Hematopoietic multipotent progenitor cell treated with erythropoietin and hydrocortisone succinate and interleukin-3 and kit ligand, for 15 days (in vitro differentiated cells): ENCODE measurements at regions not wholly inside any gene's neighbourhood (a gene's known extent, or its start where the extent isn't known, plus 50 kb on each side); places are given as distances from the start of the nearest gene placed in this dataset.

Experiments used
- DNase-seq: peaks from one replicate; pipeline ENCODE4 v3.0.0-alpha.2; 2015; ENCODE audit warnings: low spot score

DNA sequence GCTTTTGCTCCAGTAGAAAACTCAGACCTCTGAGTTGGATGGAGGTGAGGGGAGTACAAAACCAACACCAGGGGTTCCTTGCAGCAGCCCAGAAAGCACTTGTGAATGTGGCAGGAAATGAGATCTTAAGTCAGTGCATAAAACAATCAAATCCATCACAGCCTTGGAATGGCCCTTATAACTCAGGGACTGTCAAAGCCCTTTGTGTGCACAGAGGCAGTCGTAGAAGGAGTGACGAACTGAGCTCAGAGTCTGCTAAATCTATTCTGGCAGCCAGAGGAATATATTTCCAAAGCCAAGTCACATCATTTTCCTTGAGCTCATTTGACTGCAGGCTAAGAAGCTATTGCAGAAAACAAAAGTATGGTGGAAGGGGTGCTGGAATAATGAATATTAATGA, 676.6 kb downstream of the DHX35 start:
- no peak for DNase-seq

DNA sequence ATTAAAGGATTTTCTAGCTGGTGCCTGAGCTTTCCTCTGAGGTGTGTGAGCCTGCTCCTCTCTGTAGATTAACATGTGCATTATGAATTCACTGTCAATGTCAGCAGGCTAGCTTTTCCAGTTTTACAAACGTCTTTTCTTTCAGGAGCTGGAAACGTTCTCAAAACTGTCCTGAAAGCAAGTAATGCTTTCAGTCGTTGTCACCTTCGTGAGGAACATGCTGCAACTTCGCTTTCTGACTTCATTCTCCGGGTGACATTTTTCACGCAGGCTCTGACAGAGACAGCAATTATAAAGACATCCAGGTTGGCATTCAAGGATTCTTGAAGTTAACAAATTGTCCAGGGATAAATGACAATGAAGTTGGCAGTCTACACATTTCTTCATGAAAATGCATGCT, 671.5 kb downstream of the DHX35 start:
- DNase-seq, result no peak

DNA sequence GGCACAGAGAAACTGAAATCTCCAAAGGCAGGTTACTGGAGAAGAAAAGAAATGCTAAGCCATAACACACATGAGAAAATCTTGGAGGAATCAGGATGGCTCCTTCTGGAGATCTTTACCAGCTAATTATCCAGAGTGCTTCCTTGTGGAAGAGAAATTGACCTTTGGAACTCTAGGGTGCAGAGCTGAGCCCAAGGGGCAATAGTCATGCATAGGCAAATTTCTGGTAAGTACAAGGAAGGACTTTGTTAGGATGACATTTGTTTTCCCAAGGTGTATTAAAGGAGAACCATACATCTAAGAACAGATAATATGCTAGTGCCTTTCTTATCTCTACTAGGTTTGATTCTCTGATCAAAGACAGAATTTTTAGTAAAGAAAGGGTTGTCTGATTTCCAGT, 670.6 kb downstream of the DHX35 start:
- no peak for DNase-seq

DNA sequence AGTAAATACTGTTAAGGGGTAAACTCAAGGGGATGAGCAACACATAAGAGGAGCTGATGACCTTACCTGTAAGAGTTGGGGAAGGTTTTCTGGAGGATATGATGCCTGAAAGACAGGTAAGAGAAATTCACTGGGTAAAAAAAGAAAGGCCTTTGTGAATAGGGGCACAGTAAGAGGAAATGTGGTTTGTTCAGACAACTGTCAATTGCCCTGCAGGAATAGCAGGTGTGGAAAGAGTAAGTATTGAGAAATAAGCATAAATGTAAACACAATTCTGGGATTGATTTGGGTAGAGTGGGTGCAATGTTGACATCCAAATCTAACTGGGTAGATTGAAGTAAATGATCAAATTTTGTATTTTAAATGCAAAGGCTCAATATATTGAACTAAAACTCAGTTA, 670.0 kb downstream of the DHX35 start:
- no peak for DNase-seq

DNA sequence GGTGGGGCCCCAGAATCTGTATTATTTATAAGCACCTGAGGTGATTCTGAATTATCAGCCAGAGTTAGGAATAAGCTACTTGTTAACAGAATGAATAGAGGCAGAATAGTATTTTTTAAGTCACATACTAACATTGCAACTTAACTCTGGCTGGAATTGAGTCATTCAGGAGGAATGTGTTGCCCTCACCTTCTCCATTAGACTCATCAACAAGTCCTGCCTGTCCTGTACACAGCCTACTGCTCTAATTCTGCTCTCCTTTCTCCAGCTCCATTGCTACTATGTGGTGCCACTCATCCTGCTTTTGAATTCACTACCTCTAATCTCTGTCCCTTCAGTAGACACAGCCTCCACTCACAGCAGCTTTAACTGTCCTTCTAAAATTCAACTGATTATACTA, 669.4 kb downstream of the DHX35 start:
- no peak for DNase-seq

DNA sequence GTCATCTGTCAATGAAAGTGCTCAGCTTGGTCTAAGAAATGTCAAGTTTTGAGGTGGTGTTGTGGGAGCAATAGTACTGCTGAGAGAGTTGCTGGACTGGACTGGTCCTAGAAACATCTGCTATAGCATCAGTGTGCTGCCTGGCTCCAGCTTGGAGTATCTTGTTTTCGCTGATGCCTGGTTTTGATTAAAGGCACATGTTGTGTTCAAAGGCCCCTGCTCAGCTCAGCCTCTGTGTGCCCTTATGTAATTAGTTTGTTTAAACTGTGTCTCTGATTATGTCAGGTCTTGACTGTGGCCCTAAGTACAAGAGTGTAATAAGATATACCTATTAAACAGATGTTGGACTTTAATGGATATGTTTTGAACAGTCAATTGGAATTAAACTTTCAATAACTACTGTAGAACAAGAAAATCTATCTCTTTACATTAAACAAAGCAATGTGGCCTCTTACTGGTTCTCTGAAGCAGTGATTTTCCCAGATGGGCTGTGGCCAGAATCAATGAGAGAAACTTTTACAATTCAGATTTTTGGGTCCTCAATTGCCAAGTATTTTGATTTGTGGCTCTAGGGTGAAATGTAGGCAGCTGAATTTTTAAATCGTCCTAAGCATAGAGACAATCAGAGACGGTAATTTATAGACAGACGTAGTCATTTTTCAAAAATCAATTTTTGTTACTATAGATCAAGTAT, 668.2 kb downstream of the DHX35 start:
- DNase-seq, result no peak

DNA sequence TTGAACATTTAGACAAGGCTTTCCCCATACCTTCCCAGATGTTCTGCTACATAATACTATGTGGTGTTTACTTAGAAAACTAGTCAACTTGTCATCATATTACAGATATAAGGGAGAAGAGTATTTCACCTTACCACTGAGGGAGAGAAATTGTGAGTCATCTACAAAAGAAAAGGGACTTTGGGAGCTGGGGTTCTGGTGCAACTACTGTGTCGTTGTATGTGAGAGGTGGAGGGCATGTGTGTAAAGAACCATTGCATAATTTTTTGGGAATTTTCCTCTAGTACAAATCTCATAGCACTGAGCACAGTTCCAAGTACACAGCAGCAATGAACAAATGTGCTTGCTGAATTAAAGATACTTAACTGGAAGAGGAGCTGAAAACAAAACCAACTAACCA, 665.6 kb downstream of the DHX35 start:
- no peak for DNase-seq

DNA sequence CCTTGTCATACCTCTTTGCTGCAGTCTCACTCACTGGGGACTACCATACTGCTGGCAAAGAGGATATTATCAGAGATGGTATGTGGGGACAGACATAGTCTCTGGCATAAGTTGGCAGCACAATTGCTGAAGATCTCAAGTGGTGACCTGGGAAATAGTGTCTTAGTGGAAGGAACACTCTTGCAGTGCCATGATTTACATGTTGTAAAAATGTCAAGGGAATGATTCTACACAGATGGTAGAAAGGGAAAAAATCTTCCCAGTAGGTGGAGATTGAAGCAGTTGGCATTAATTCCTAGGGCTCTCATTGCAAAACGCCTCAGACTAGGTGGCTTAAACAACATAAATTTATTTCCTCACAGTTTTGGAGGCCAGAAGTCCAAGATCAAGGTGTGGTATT, 662.2 kb downstream of the DHX35 start:
- DNase-seq, result no peak

DNA sequence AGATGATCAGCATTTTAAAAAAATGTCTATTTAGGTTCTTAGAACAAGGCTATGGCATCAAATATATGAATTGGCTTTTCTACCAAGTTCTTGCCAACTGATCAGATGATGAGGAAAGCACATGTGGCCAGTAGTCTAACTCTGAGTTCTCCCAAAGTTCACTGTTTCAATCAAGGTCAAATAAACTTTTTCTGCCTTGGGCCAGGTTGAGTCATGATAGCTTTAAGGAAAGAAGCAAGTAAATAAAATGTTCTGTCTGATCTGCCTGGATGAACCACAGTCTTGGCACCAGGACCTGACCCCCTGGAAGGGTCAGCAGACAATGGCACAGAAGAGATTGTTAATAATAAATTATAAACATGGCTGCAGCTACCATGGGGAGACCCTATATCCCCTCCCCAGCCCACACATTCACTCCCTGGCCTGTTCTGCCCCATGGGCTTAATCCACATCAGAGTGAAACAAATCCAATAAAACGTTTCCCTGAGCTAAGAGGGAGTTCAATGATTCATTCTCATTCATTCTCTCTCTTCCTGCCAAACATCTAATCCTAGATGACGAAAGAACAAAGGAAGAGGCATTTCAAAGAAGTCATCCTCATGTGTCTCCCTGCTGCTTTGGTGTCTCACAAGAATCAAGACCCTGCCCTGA, 661.6 kb downstream of the DHX35 start:
- no peak for DNase-seq

DNA sequence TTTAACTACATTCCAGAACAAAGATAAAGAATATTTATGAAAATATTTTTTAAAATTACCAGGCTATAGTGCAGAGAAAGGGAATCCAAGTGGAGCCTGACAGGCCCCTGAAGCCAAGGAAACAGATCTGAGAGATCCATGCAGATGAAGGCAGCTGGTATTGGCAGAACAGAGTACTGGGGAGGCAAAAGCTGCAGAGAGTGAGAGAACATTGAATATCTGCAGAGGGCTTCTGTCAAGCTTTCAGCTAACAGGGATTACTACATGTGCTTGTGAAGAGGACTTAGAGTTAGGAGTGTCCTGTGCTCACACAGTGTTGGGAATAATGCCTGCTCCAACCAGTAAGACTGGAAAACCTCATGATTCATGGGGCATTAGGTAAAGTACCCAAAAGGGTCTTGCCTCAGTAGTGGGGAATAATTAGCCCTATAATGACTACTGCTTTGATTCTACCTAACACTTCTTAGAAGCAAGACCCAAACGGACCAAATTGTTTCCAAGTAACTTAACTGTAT, 657.2 kb downstream of the DHX35 start:
- DNase-seq, result no peak

DNA sequence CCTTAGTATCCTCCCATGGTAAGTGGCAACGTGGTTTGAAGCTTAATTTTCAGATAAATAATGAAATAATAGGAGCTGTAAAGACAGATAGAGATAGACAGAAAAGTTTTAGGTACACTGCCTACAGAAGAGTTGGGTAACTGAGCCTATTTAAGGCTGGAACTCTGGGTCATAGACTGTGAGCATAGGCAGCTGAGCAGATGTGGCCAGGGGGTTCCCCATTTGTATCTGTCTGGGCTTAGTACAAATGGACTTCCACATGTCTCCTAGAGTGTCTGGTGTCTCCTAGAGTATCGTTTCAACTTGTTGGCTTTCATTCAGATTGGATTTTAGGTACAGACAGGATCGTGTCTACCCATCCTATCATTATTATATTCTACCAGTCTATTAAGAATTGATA, 649.8 kb downstream of the DHX35 start:
- DNase-seq, result no peak

DNA sequence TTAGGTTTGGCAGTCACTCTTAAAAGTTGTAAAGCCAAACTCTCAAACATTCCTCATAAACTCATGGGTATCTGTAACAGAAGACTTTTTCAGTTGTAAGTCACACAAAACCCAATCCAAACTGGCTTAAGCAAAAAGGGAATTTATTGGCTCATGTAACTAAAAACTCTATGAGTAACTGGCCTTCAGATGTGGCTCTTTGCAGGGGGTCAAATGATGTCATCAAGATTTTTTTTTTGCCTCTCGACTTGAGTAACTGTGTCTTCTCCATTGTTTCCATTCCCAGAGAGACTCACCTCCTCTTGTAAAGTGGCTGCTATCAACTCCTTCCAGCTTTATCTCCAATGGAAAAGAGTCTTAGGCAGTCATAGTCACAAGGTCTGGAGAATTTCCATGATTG, 645.0 kb downstream of the DHX35 start:
- no peak for DNase-seq

DNA sequence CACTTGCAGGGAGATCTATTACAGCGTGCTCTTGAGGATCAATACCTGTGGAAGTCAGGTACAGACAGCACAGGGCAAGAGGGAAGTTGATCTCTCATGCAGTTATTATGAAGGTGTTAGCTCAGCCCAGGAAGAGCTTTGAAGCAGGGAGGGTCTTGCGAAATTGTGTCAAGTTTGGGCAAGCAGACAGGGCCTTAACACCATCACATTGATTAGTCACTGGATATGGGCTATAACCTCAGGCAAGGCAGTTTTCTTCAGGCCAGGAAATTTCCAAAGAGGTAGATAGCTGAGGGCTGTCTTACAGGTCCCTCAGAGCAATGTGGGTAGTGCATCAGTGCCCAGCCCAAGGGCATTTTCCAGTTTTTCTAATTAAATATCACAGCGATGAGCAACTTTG, 643.8 kb downstream of the DHX35 start:
- no peak for DNase-seq

DNA sequence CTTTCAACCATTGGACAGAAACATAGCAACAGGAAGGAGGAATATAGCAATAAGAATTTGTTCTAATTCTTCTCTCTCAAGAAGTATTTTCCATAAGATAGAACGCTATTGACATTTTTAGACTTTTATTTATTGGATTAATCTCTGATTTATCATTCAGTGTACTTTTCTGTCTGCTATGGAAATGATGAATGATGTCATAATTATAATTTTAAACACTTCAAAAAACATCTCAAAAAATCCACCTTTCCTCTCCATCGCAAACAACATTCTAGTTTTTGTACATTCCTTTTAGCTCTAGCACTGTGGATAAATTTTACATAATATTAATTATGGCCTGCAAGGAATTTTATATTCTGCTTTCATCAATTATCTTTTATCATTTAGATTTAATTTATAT, 643.2 kb downstream of the DHX35 start:
- DNase-seq, result no peak

DNA sequence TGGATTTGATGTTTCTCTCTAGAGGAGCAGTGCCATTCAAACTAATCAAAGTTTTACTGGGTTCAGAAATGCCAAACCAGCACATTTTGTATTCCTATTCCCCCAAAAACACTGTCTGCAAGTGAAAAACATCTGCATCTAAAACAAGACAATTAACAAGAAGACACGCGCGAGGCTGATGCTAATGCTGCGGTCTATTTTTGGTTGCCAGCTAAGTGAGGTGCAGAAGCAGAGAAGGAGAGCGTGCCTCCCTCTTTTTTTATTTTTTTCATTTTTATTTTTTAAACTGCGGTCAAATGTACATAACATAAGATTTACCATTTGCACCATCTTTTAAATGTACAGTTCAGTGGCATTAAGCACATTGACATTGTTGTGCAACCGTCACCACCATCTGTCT, 641.1 kb downstream of the DHX35 start:
- no peak for DNase-seq

DNA sequence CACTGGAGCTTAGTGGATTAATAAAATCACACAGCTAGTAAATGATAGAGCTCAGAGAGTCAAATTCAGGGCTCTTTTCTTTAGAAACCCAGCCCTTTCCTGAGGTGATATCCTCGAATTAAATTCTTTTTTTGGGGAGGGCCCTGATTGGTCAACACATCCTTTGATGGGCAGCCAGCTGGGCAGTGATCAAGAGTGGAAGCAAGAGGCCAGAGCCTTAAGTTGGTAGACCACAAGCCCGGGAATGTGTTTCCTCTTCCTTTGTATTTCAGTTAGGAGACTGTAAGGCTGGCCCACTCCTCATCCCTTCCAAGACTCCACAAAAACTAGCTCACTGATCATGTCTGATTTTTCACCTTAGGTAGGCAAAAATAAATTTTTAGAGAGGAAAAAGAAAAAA, 640.5 kb downstream of the DHX35 start:
- no peak for DNase-seq

DNA sequence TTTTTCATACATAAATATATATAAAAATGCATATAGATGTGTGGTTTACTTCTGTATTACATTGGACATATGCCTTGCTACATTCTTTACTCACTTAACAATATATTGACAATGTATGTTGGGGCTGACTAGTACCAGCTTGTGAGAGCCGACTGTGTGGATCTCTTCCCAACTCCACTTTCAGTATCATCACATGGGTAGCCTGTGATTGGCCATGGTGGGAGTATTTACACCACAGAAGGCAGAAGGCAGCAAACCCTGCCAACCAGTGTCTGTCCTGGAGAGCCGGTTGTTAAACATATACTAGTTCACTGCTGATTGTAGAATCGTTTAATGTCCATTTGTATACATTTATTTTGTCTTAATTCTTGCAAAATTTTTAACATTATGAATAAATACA, 638.7 kb downstream of the DHX35 start:
- no peak for DNase-seq

DNA sequence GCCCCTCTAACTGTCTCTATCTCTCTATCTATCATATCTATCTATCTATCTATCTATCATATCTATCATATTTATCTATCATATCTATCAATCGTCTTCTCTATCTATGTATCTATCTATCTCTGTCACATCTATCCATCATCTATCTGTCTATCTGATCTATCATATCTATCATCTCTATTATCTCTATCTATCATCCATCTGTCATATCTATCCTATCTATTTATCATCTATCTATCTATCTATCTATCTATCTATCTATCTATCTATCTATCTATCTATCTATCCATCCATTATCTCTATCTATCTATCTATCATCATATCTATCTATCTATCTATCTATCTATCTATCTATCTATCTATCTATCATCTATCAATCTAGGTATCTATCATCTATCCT, 638.0 kb downstream of the DHX35 start:
- no peak for DNase-seq

DNA sequence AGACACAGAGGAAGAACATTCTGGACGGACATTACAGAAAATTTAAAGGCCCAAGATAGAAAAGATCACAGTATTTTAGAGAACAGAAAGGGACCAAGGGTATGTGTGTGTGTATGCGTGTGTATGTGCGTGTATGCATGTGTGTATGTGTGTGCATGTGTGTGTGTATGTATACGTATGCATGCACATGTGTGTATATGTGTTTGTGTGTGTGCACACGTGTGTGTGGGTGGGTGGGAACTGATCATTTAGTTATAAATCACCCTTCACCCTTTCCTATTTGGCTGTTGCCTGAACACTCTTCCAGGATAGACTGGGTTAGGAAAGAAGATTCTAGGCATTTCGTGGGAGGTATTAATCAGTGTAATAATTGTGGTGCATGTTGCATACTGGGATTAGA, 634.4 kb downstream of the DHX35 start:
- no peak for DNase-seq

DNA sequence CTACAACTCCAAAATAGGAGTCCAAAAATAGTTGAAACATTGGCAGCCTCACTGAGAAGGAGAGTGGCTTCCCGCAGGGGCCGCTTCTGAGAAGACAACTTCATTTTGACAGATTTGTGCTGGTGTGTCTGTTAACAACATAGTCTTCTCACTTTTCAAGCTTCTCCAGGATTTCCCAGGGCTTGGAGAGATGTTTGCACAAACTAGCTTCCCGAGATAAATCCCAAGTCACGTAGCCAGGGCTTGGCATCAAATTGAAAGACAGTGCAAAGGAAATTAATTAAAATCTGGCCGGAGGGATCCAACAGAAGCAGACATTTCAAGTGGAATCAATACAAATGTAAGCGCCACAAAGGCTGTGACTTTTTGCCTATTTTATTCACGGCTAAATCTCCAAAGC, 630.2 kb downstream of the DHX35 start:
- DNase-seq, result no peak

DNA sequence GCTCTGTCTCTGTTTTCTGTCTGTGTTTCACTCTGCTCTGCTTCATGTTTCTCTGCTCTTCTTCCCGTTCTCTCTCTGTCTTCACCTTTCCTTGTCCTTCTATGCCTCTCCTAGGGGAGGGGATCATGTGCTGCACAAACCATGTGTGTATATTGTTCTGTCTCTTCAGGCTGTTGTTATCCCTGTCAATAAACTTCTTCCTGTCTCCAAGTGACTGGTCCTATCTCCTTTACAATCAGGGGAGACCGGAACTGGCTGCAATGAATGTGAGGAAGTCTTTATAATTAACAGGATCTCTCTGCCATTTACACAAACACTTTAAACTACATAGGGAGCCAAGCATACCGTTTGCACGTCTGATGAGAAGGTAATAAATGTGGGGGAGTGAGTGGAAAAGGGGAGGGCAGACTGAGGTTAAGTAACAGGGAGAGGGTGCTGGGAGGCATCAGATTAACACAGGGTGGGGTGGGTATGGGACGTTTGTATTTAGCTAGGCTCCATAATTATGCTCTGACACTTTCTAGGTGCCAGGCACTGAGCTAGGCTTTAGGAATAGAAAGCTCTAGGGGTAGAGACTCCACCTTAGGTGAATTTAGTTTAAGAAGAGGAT, 626.1 kb downstream of the DHX35 start:
- no peak for DNase-seq

DNA sequence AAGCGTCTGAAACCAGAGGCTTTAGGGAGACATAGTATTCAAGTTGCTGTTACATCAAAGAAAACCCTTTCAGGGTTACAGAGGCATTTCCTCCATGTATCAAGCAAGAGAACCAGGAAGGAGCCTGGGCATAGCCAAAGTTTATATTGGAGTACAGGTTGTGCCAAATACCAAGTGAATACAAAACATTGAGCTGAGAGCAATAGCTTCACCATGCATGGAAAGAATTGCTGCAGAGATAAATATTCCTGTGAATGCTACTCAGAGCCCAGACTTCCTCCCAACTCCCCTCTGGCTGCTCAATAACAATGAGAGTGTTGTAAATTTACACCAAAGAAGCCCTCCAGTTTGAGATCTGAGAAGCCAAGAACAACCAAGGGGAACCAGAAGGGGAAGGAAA, 618.9 kb downstream of the DHX35 start:
- no peak for DNase-seq

DNA sequence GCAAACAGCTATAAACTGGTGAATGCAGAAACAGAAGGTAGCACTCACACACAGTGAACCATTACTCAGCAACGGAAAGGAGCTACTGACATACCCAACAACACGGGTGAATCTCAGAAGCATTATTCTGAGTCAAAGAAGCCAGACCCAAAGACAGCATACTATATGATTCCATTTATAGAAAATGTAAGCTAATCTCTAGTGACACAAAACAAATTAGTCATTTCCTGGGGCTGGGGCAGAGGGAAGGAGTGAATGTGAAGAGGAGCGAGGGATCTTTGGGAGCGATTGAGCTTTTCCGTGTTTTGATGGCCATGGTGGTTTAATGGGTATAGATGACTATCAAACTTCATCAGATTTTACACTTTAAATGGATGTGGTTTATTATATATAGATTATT, 614.6 kb downstream of the DHX35 start:
- DNase-seq, result no peak

DNA sequence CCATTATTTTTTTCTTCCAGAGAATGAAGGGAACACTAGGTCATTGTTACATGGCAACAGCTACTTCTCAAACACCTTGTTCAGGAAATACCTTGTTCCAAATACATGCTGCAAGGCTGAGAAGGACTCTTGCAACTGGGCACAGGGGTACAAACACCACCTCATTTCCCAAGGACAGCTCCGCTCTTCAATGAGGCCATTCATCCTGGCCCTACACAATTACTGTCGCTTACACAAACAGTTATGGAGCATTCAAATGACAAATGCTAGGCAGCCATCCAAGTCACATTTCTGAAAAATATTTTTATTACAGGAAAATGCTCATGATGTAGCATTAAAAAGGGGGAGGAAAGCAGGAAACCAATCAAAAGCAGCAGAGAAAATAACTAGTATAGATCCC, 611.9 kb downstream of the DHX35 start:
- DNase-seq, result no peak
